Activated CD4-positive, alpha-beta T cell treated with anti-CD3 and anti-CD28 coated beads, Interleukin-2, amount 50 U/mL, for 16 hours (primary cell): ENCODE measurements at regions not wholly inside any gene's neighbourhood (a gene's known extent, or its start where the extent isn't known, plus 50 kb on each side); places are given as distances from the start of the nearest gene placed in this dataset.

Source experiments
- DNase-seq: peaks from one replicate; pipeline ENCODE4 v3.0.0-alpha.2; 2020

GRCh38 chr1:184285401-184286087, 101.3 kb upstream of the C1orf21 start:
- DNase-seq, result no peak

DNA sequence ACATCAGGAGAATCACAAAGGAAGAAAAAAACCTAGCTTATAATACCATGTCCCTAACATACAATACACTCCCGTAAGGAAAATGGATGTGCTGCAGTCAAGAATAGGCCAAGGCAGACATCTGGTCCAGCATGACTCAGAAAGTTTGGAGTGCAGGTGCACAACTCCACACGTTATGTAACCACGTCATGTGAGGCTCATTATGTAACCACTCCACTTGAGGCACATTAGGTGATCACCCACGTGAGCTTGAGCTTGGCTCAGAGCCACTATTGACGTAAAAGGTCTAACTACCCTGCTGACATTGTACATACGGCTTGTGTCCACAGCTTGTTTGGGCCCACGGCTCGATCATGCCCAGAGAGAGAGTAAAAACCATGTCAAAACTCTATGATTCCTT, 99.8 kb upstream of the C1orf21 start:
- no peak for DNase-seq

DNA sequence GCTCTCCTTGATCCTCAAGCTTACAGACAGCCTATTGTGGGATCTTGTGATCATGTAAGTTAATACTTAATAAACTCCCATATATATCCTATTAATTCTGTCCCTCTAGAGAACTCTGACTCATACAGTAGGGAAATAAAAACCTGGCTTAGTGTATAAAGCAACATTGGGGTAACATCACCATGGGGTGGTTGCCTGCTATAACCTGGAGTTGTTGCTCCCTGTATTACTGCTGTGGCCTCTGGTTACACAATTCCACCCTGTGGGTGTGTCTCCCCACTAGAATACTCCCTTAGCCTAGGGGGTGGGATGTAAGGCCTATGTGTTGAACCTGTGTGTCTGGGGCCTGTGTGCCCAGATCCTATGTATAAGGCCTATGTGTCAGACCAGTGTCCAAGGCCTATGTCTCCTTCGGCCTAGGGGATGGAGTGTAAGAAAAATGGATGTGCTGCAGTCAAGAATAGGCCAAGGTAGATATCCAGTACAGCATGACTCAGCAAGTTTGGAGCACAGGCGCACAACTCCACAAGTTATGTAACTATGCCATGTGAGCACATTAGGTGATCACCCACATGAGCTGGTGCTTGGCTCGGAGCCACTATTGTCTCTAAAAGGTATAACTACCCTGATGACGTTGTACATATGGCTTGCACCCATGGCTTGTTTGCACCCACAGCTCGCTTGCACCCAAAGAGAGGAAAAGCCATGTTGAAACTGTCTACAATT, 96.8 kb upstream of the C1orf21 start:
- peak; percentile 0 for DNase-seq

GRCh38 chr1:184291701-184292100, 95.1 kb upstream of the C1orf21 start:
- no peak for DNase-seq

GRCh38 chr1:184292101-184292500, 94.7 kb upstream of the C1orf21 start:
- no peak for DNase-seq

DNA sequence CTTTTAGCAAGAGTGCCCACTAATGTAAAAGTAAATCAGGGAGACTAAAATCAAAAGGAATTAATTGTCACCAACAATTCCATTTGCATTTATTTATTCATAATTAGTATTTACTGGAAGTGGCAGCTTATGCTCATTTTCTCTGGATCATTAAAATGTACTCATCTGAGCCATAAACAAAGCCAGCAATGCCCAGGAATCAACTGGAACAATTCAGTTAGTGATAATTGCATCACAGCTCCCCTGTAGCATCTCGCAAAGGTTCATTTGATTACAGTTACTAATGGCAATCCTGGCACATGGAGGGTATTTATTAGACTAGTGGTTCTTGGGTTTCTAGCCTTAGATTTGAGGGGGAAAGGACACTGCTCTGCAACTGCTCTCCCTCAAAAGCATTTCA, 92.7 kb upstream of the C1orf21 start:
- no peak for DNase-seq

- DNase-seq, result no peak
These were observed 90.2 kb upstream of the C1orf21 start for GRCh38 chr1:184296466-184297243.

DNA sequence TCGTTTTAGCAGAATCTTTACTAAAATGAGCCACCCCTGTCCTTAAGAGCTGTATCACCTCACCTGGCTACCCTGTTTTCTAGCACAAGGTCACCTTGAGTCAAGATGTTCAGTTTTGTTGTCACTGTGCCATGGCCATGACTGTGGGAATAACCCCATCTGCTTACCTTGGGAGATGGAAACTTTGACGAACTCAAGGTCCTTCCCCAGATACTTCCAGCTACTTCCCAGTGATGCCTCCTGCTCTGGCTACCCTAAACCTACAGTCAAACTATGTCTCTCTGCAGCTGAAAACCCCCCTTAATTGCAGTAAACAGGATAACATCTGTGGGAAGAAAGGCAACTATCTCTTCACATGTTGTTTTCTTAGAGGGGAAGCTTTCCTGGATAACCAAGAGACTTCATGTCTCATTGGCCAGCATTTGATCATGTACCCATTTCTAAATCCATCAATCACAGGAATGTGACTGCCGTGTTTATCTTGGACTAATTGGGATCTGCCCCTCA, 89.5 kb upstream of the C1orf21 start:
- no peak for DNase-seq

- DNase-seq, result no peak
These were observed 88.1 kb upstream of the C1orf21 start for GRCh38 chr1:184298440-184299405.

DNA sequence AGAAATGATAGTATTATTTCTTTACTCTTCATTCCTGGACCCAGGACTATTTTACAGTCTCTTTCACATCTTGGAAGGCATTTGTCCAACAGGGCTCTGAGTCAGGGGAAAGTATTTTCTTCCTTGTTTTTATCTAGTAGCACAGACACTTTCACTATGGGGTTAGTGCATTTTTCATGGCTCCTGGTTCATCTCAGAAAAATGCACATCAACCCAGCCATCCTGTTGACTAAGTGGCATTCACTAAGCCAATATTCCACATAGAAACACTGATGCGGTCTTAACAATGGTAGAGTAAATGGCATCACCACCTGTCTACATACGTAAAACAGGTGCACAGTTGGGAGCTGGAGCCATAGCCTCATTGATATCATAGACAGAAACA, 87.4 kb upstream of the C1orf21 start:
- no peak for DNase-seq

DNA sequence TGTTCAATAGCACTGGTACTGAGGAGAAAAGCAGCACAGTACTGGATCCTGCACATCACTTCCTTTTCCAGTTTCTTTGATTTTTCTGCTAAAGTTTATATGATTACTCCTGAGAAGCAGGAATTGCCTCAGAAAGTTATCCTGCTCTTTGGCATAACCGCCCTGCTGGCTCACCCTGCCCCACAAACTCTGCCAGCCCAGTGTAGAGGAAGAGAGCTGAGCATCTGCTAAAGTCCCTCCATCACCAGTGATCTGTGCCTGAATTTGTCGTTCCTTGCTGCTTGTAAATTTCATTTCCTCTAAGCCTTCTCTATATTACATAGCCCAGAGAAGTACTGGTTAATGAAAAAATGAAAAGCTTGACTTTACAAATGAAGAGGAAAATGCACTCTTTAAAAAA, 87.0 kb upstream of the C1orf21 start:
- DNase-seq, result no peak

DNA sequence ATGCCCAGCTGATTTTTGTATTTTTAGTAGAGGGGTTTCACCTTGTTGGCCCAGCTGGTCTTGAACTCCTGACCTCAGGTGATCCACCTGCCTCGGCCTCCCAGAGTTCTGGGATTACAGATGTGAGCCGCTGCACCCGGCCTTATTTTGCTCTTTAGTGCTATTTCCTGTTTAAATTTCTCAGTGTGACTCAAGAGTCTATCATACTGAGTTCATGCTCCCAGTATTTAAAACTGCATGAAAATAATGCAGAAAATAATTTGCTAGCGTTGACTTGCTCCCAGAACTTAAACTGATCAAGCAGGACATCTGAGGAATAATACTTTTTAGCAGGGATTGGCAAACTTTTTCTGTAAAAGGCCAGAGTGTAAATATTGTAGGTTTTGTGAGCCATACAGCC, 86.4 kb upstream of the C1orf21 start:
- no peak for DNase-seq

DNA sequence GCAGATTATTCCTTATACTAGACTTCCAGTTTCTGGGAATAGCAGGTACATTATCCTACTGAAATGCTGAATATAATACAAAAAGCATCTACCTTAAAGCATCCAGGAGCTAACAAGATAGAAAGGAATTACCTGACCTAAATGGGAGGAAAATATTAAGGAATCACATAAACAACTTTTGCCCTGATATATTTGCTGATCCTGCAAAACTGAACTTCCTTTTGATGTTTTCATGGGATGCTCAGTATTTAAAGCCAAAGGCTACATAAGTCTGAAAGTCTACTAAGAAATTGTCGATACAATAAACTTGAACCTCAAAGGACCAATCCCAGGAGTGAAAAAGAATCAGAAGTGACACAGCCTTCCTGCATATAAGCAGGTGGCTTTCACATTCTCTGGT, 85.6 kb upstream of the C1orf21 start:
- DNase-seq, result no peak

DNA sequence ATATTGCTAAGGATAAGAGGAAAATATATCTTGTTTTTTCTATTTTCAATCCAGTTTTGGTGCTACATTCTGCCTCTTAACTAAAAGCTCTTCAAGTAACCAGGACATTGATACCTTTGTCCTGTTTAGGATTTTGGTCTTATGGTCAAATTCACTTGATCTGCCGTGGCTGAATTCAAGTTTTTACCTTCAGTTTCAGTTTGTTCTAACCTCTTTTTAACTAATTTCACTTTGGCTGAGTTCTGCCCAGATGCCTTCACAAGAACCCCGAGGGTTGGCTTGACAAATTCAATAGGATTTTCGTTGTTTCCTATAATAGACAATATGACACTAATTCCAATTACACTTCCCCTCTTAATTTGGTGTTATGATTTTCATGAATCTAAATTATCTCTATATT, 84.5 kb upstream of the C1orf21 start:
- no peak for DNase-seq

DNA sequence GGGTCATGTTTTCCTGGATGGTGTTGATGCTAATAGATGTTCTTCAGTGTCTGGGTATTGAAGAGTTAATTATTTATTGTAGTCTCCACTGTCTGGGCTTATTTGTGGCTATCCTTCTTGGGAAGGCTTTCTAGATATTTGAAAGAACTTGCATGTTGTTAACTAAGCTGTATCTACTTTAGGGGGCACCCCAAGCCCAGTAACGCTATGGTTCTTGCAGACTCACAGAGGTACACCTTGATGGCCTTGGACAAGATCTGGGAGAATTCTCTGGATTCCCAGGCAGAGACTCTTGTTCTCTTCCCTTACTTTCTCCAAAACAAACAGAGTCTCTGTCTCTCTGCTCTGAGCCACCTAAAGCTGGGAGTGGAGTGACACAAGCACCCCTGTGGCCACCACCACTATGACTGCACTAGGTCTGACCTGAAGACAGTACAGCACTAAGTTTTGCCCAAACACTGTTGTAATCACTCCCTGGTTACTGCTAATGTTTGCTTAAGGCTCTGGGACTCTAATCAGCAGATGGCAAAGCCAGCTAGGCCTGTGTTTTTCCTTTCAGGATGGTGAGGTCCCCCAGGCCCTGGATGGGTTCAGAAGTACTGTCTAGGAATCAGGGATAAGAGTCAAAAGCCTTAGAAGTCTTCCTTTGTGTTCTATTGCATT, 76.5 kb upstream of the C1orf21 start:
- no peak for DNase-seq

GRCh38 chr1:184311580-184311979, 75.2 kb upstream of the C1orf21 start:
- no peak for DNase-seq

GRCh38 chr1:184315254-184315653, 71.6 kb upstream of the C1orf21 start:
- DNase-seq, result no peak

- no peak for DNase-seq
These were observed 67.0 kb upstream of the C1orf21 start for GRCh38 chr1:184319879-184320278.

- no peak for DNase-seq
These were observed 64.6 kb upstream of the C1orf21 start for GRCh38 chr1:184322253-184322652.

DNA sequence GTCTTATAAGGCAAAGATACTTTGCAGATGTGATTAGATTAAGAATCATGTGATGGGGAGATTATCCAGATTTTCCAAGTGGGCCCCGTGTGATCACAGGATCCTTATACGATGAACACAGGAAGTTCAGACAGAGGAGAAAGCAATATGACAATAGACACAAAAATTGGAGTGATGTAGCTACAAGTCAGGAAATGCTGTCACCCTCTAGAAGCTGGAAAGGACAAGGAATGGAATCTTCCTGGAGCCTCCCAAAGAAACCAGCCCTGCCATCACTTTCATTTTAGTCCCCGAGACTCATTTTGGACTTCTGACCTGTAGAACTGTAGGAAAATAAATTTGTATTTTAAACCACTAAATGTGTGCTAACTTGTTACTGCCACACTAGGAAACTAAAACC, 61.9 kb upstream of the C1orf21 start:
- DNase-seq, result no peak

- no peak for DNase-seq
These were observed 60.6 kb upstream of the C1orf21 start for GRCh38 chr1:184326278-184326677.
